22Rv1 (cell line): ENCODE measurements at regions not wholly inside any gene's neighbourhood (a gene's known extent, or its start where the extent isn't known, plus 50 kb on each side); places are given as distances from the start of the nearest gene placed in this dataset.
"Not testable (repeated sequence)": the region's sequence is repeated elsewhere in the genome, so short reads cannot be mapped to it uniquely, and the experiment has no call there.

Source experiments
- ZFX ChIP-seq: fragments of 450-650 bp; IDR thresholded peaks from 2 replicates; pipeline ENCODE4 v1.6.1; 2017; ENCODE audit warnings: antibody characterized with exemption, borderline replicate concordance
- TF ChIP-seq, protein P1 (sequence below): fragments of 450-650 bp; IDR thresholded peaks from 2 replicates; pipeline ENCODE4 v1.5.1; 2017; ENCODE audit warnings: mild to moderate bottlenecking

DNA sequence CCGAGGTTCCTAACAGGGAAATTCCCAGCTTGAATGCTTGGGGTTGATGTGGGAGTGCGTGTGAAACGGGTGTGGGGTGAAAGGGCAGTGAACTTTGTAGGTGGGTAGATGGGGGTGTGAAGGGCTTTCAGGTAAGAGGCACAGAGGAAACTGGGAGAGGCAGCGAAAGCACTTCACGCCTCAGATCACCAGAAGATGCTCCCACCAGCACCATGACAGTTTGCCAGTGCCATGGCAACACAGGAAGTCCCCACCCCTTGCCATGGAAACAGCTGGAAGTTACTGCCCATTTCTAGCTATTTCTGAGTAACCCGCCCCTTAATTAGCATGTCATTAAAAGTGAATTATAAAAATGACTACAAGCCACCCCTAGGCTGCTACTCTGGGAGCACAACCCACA, 1390.6 kb upstream of the TPTE start:
- TF ChIP-seq, protein P1, sequence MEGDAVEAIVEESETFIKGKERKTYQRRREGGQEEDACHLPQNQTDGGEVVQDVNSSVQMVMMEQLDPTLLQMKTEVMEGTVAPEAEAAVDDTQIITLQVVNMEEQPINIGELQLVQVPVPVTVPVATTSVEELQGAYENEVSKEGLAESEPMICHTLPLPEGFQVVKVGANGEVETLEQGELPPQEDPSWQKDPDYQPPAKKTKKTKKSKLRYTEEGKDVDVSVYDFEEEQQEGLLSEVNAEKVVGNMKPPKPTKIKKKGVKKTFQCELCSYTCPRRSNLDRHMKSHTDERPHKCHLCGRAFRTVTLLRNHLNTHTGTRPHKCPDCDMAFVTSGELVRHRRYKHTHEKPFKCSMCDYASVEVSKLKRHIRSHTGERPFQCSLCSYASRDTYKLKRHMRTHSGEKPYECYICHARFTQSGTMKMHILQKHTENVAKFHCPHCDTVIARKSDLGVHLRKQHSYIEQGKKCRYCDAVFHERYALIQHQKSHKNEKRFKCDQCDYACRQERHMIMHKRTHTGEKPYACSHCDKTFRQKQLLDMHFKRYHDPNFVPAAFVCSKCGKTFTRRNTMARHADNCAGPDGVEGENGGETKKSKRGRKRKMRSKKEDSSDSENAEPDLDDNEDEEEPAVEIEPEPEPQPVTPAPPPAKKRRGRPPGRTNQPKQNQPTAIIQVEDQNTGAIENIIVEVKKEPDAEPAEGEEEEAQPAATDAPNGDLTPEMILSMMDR, result not testable (repeated sequence)
- not testable (repeated sequence) for TF ChIP-seq ZFX
